Renal cortical epithelial cell (primary cell): ENCODE measurements at regions not wholly inside any gene's neighbourhood (a gene's known extent, or its start where the extent isn't known, plus 50 kb on each side); places are given as distances from the start of the nearest gene placed in this dataset.

Experiments used
- DNase-seq: peaks from one replicate; pipeline ENCODE4 v3.0.0-alpha.2; 2011; ENCODE audit warnings: low read depth

DNA sequence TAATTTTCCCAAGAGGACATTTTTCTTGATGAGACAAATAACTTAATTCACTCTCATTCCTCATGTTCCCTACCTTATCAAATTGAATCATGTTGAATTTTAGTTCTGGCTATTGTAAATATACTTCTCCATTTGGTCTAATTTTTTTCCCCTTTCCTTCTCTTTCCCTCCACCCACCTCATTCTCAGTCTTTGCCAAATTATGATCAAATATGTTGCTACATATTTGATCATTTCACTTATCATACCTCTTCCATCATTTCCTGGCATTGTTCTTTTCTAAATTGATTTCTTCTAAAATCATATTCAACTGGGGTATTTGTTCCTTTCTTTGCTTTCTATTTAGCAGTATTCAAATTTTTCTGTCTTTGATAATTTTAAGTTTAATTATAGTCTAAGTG is 52.3 kb downstream of the HDGFL1 start:
- DNase-seq = no peak

DNA sequence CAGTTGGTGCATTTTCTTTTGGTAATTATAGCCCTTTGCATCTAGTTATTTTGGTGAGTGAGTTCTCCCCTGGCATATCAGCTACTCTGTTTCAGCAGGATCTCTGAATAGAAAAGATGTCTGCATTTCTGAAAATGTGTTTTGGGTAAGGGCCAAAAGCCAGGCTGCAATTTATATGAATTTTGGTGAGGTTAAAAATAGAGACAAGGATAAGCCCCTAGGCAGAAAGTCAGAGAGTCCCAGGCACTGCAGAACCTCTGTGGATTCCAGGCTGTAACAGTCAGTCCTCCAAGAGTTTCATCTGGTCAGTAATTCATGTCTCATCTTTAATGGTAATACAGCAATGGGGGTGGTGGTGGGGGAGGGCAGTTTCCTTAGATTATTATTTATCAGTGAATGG is 53.0 kb downstream of the HDGFL1 start:
- no peak for DNase-seq

- DNase-seq = no peak
Measured at GRCh38 chr6:22622813-22623212, 53.4 kb downstream of the HDGFL1 start.

DNA sequence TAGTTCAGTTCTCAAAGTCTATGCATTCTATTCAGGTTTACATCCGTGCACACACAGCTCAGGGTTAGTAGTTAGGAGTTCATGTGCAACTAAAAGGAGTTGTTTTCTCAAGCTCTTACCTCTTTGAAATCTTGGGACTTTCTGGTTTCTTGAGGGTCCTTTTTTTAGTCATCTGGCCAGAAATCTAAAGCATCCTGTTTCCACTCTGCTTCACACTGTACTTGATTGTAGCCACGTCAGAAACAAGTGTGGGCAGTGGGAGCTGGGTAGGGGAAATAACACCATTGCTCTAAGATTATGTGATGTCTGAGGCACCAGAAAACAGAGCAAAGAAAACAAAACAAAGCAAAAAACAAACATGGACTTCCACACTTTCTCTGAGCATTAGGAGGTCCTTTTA is 58.3 kb downstream of the HDGFL1 start:
- DNase-seq = no peak

DNA sequence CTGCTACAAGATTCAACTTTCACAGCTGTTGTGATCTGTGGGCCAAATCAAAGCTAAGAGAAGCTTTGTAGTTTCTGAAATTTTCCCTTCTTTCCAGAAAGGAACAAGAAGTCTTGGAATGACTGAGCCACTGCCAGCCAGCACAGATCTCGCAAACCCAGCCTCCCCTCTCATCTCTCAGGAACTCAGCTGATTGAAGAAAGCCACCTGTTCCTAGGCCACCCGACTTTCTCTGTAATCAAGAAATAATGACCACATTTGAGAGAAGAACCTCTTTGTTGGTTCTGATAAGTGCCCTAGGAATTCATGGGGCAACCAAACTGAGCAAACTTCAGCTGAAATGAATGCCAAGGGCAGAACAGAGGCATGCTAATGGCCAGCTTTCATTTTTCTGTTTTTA is 61.7 kb downstream of the HDGFL1 start:
- DNase-seq = no peak

GRCh38 chr6:22632581-22633145 is 63.3 kb downstream of the HDGFL1 start:
- DNase-seq = no peak

DNA sequence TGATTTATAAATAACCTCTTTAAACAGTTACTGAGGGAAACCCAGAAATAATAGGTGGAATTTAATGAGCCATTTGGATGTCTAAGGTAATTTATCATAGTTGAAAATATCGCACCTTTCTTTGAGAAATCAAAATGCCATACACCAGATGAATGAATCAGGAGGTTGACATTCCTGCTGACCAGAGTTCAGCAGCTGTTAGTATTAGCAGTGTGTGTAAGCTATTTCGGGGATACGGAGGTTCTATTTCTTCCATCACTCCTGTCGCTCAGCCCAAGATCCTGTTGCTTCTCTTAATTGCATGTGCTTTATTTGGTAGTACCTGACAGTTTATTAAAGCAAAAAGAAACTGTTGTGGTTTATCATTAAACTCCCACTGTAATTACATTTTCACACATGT is 67.1 kb downstream of the HDGFL1 start:
- peak; percentile 22 for DNase-seq

- DNase-seq = no peak
Measured at GRCh38 chr6:22637782-22638181, 68.4 kb downstream of the HDGFL1 start.

DNA sequence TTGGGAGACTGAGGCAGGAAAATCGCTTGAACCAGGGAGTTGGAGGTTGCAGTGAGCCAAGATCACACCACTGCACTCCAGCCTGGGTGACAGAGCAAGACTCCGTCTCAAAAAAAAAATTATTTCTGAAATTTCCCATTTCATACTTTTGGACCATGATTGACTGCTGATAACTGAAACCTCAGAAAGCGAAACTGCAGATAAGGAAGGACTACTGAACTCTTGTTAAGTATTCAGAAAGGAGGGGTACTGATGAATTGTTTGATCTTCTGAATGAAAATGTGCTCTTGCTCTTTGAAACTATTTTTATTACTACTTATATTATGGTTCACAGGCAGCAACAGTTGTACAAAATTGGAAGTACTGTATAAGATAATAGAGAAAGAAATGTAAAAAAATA is 69.0 kb downstream of the HDGFL1 start:
- DNase-seq = no peak

DNA sequence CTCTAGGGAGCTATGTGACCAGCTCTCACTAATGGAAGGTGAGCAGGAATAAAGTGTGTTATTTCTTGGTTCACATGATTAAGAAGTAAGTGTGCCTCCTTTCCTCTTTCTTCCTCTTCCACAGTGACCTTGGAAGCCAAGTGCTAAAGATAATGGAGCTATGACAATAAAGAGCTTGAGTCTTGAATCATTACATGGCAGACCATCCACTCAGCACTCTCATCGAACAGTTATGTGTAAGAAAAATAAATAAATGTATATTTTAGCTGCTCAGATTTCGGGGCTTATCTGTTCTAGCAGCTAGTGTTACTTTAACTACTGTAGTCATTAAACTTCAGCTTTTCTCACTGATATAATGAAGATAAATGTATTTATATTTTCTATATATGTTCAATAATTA is 72.9 kb downstream of the HDGFL1 start:
- no peak for DNase-seq

GRCh38 chr6:22643780-22644179 is 74.4 kb downstream of the HDGFL1 start:
- DNase-seq = no peak

DNA sequence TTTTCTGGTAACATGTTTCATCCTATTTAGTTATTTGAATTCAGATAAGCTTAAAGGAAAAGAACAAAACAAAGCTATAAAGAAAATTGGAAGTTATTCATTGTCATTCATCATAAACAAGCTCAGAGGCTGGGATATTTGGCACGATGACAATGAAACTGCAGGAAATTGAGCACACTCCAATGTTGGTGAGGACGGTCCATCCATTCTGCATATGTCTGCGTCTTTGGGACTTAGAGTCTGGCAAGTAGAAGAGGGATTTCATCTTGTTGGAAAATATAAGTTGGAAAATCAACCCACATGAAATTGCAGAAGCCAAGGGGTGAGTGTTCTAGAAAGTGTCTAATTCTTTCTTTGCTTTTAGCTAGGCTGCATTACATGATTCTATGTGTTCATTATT is 78.4 kb downstream of the HDGFL1 start:
- DNase-seq = no peak

- no peak for DNase-seq
Measured at GRCh38 chr6:22651731-22652130, 82.4 kb downstream of the HDGFL1 start.

DNA sequence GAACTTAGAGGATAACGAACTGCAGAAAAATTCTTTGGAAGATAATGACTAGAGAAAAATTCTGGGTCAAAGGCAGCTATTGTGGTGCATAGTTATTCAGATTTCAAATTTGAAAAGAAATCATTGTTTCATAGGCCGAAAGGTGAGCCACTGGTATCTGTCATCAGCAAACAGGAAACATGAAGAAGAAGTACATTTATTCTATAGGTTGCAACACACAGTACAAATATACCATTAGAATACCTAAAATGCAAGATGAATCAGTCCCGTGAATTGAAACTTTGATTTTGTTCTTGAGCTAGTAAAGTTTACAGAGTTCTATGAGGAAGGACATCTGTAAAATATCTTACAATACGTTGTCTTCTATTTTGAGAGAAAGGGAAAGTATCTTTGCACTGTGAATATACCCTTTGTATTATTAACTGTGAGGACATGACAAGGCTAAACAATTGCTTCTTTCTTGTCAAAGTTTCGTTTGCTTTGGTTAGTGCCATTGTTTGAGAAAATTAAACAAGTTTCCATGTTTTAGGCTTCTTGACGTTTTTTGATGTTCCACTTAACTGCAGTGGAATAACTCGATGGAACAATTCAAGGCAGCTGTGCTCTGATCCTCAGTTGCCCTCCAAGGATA is 84.7 kb downstream of the HDGFL1 start:
- no peak for DNase-seq

DNA sequence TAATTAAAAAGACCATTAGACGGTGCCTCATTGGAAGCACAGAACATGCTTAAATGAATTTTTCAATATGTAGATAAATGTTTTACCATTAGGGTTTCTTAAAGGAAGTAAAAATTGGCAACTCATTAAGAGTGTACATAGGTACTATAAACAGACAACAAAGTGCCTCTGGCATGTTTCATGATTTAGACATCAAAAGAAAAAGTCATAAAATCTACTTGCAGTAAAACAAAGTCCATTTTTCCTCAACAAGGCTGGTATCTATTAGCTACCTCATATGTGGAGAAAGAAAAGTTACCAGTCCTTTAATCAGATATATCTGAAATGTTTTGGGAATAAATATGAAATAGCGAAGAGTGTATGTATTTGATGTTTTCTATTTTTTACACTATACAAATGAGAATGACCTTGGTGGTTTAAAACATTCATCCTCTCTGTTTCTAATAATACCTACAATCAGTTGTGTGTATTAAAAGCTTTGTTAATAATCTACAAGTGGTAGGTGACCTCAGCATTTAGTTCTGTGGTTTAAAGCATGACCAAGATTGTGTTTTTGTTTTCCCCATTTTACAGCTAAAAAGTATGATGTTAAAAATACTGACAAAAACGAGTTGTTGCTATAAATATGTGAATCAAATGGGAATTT is 87.5 kb downstream of the HDGFL1 start:
- peak; percentile 72 for DNase-seq

DNA sequence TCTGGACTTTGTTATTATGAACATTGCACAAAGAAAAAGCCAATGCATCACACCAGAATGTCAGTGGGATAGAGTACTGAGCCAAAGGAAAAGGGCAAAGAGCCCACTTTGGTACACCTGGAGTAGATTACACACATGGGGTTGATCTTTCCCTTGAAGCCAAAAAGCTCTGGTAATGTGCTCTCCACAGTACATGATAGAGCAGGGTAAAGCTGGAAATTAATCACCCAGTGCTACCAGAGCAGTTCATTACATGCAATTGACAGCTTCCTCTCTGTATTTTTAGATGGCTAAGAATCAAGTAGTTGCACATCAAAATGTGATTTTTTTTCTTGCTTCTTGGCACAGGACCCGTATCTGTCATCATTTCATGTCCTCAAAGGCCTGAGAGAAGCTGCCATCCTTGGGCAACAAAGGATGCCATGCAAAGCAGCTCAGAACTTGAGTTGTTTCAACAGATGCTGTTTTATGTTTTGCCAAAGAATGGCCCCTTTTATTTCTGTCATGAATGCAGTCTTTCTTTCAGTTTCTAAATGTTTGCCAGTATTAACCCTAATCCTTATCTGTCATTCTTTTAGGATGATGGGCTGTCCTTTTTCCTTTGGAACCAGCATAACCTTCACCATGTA is 88.1 kb downstream of the HDGFL1 start:
- peak; percentile 31 for DNase-seq

- DNase-seq = no peak
Measured at GRCh38 chr6:22658183-22658582, 88.8 kb downstream of the HDGFL1 start.

DNA sequence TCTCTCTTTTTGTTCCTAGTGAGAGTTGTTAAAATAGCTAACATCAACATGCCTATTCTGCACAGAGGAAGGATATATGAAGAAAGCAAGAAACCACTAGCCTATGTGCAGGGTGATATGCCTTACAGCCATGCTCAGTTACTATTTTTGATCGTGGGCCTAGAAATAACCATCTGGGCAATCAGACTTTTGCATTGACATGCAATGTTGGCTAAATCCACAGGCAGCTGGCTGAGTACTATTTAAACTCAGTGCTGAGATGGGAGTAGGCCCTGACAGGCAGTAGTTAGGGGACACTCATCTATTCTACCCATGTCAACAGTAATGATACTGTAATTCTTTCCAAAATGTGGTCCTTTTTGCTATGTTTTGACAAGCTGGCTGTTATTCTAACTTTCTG is 89.6 kb downstream of the HDGFL1 start:
- DNase-seq = no peak

DNA sequence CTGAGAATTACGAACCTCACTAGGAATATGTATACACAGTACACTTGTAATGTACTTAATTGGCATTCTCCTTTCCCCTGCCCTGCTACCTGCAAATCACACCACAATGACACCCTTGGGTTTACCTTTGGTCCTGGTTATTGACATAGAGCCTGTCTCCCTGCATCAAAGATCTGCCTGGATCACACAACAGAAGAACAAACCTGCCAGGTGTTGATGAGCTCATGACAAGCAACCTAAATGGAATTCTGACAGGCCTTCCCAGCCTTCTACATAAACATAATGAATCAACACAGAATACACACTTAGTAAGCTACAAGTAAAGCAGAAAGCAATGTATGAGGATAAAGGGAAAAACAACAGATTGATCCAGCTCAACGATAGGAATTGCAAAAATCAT is 95.6 kb downstream of the HDGFL1 start:
- peak; percentile 6 for DNase-seq

DNA sequence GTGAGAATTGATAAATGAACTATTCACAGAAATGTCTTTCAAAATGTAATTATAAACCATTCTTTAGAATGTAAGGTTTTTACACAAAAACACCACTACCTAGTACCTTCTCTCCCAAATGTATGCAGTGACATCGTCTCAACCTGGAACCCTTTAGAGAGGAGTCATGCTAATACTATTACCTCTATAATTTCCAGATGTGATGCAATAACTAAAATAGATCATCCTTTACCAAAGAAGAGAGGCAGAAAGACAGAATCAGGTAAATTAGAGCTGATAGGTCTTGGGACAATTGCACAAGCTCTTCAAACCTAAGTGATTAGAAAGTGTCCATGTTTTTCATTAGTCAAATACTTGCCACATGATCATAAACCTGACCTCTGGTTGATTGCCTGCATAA is 96.7 kb downstream of the HDGFL1 start:
- DNase-seq = no peak

DNA sequence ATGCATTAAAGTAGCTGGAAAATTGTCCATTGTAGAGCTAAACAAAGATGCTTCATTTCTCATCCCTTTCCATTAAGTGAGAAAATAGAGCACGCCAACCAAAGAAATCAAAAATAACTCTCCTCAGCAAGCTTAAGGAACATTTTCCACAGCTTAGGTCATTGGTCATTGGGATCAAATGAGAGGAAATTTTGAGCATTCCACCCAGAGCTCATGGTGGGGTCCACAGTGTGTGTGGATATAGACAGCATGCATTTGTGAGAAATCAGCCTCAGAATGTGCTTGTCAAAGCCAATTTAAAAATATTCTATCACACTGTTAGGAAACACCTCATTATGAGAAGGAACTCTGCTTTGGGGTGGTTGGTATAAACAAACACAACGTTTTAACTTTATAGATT is 97.2 kb downstream of the HDGFL1 start:
- no peak for DNase-seq

DNA sequence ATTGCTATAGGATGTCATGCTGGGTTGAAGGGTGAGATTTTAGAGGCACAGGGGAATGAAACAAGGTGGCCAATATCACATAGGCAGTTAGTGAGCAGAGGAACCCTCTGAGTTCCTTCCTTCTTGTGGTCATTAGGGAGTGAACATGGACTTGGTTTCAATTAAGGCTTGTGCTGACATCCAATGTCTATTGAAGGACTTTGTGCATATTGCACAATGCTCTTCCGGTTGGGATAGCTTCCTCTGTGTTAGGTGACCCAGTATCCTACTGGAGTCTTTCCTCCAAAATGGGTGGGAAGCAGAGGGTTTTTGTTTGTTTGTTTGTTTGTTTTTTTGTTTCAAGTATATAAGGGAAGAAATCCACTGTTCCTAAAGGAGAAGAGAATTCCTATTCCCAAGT is 98.5 kb downstream of the HDGFL1 start:
- peak; percentile 17 for DNase-seq

GRCh38 chr6:22668307-22668706 is 98.9 kb downstream of the HDGFL1 start:
- DNase-seq = no peak
